Keratinocyte (primary cell): ENCODE measurements at regions not wholly inside any gene's neighbourhood (a gene's known extent, or its start where the extent isn't known, plus 50 kb on each side); places are given as distances from the start of the nearest gene placed in this dataset.

Experiments
- CTCF ChIP-seq, 3 experiments: IDR thresholded peaks in 1 of 3; conservative IDR thresholded peaks in 1 of 3; optimal IDR thresholded peaks in 1 of 3; 2 replicates in 2 of 3; 3 replicates in 1 of 3; pipeline versions ENCODE3 to v1.5.1; 2011; ENCODE audit warnings: low read length in 3 of 3, mild to moderate bottlenecking in 3 of 3, moderate library complexity in 2 of 3, control low read depth in 1 of 3, inconsistent platforms in 1 of 3; ENCODE audit not compliant: insufficient read depth in 2 of 3; ENCODE audit errors: extremely low read depth in 1 of 3
- EZH2 ChIP-seq: IDR thresholded peaks from one replicate; pipeline ENCODE4 v1.6.1; 2012; ENCODE audit warnings: inconsistent platforms, mild to moderate bottlenecking, low read length, moderate library complexity

- TF ChIP-seq EZH2, result no peak
- no peak for TF ChIP-seq CTCF (optimal IDR thresholded peaks at IDR 0.05 in 1 of 3, IDR thresholded peaks at IDR 0.05 in 1 of 3, conservative IDR thresholded peaks at IDR 0.05 in 1 of 3; ENCODE audit: extremely low read depth in 1 of 3, insufficient read depth in 2 of 3, low read length in 3 of 3)
Measured at GRCh38 chr5:28065656-28066055, 1027.3 kb upstream of the CDH9 start.
